ENCODE measurements at regions not wholly inside any gene's neighbourhood (a gene's known extent, or its start where the extent isn't known, plus 50 kb on each side); places are given as distances from the start of the nearest gene placed in this dataset.

GRCh38 chr20:11140359-11140758 is 466.6 kb upstream of the JAG1 start:
- no peak for DNase-seq (ENCODE audit: low spot score)

GRCh38 chr20:11143481-11143880 is 469.7 kb upstream of the JAG1 start:
- TF ChIP-seq CTCF (IDR thresholded peaks at IDR 0.05; ENCODE audit: borderline replicate concordance, control extremely low read depth, extremely low read depth, insufficient read depth, missing control alignments), result no peak
- DNase-seq (ENCODE audit: low spot score), result no peak
- in situ Hi-C loops (cut with MboI; ENCODE audit: low sequenced_read_pairs, unreplicated experiment), result no loop called here

More at GRCh38 chr20:11140359-11140758, 466.6 kb upstream of the JAG1 start:
- in situ Hi-C loops (cut with MboI; ENCODE audit: low sequenced_read_pairs, unreplicated experiment), result no loop called here
- no peak for TF ChIP-seq CTCF (IDR thresholded peaks at IDR 0.05; ENCODE audit: borderline replicate concordance, control extremely low read depth, extremely low read depth, insufficient read depth, missing control alignments)

GRCh38 chr20:11144114-11144950 is 470.5 kb upstream of the JAG1 start:
- in situ Hi-C loops (cut with MboI; ENCODE audit: low sequenced_read_pairs, unreplicated experiment), result no loop called here
- no peak for DNase-seq (ENCODE audit: low spot score)
- no peak for TF ChIP-seq CTCF (IDR thresholded peaks at IDR 0.05; ENCODE audit: borderline replicate concordance, control extremely low read depth, extremely low read depth, insufficient read depth, missing control alignments)

- in situ Hi-C loops (cut with MboI; ENCODE audit: low sequenced_read_pairs, unreplicated experiment), result no loop called here
- DNase-seq (ENCODE audit: low spot score), result no peak
- no peak for TF ChIP-seq CTCF (IDR thresholded peaks at IDR 0.05; ENCODE audit: borderline replicate concordance, control extremely low read depth, extremely low read depth, insufficient read depth, missing control alignments)
Measured at GRCh38 chr20:11145616-11146015, 471.8 kb upstream of the JAG1 start.

GRCh38 chr20:11153819-11154218 is 480.0 kb upstream of the JAG1 start:
- no peak for DNase-seq (ENCODE audit: low spot score)
- in situ Hi-C loops (cut with MboI; ENCODE audit: low sequenced_read_pairs, unreplicated experiment), result no loop called here
- TF ChIP-seq CTCF (IDR thresholded peaks at IDR 0.05; ENCODE audit: borderline replicate concordance, control extremely low read depth, extremely low read depth, insufficient read depth, missing control alignments), result no peak

GRCh38 chr20:11155156-11155756 is 481.5 kb upstream of the JAG1 start:
- DNase-seq (ENCODE audit: low spot score), result no peak
- in situ Hi-C loops (cut with MboI; ENCODE audit: low sequenced_read_pairs, unreplicated experiment), result no loop called here
- no peak for TF ChIP-seq CTCF (IDR thresholded peaks at IDR 0.05; ENCODE audit: borderline replicate concordance, control extremely low read depth, extremely low read depth, insufficient read depth, missing control alignments)

Measured in GM13976 (cell line).